Stomach (tissue), 8 donors: ENCODE measurements at regions not wholly inside any gene's neighbourhood (a gene's known extent, or its start where the extent isn't known, plus 50 kb on each side); places are given as distances from the start of the nearest gene placed in this dataset.

Experiments
- DNase-seq, 2 donors: peaks; one replicate each; pipeline versions ENCODE4 v3.0.0 to v3.0.0-alpha.2; 2013 to 2019
- H3K27ac ChIP-seq, 5 donors: fragments of 200-600 bp in 4 of 5; sonication (generic) in 4 of 5; one replicate each; pipeline ENCODE4 v1.5.1; 2013 to 2019; ENCODE audit warnings: mild to moderate bottlenecking in 1 of 5, moderate library complexity in 1 of 5
- H3K27me3 ChIP-seq, 3 donors: fragments of 200-600 bp; sonication (generic); one replicate each; pipeline ENCODE4 v1.5.1; 2017 to 2019; ENCODE audit warnings: mixed run types in 1 of 3
- H3K36me3 ChIP-seq, 4 donors: fragments of 200-600 bp; sonication (generic); 1 replicate in 3 of 4; 2 replicates in 1 of 4; pipeline ENCODE4 v1.5.1; 2016 to 2019
- H3K4me1 ChIP-seq, 4 donors: fragments of 200-600 bp; sonication (generic); one replicate each; pipeline ENCODE4 v1.5.1; 2016 to 2019
- H3K4me3 ChIP-seq, 4 donors: fragments of 200-600 bp; sonication (generic) in 3 of 4; one replicate each; pipeline ENCODE4 v1.5.1; 2016 to 2019; ENCODE audit warnings: mild to moderate bottlenecking in 1 of 4
- H3K9me3 ChIP-seq, 4 donors: fragments of 200-600 bp; sonication (generic); one replicate each; pipeline ENCODE4 v1.5.1; 2016 to 2019
- CTCF ChIP-seq, 7 experiments: fragments of 450-650 bp in 4 of 7; fragments of 200-600 bp in 3 of 7; sonication (generic) in 3 of 7; IDR thresholded peaks; one replicate each; pipeline ENCODE4 v1.5.1; 2016 to 2019; ENCODE audit warnings: antibody characterized with exemption in 7 of 7, control low read depth in 2 of 7, mild to moderate bottlenecking in 1 of 7
- EP300 ChIP-seq: sonication (generic); formaldehyde crosslinking; IDR thresholded peaks from one replicate; pipeline ENCODE4 v1.6.1; 2017; ENCODE audit warnings: antibody characterized with exemption
- POLR2A ChIP-seq, 4 donors: fragments of 450-650 bp; IDR thresholded peaks; one replicate each; pipeline ENCODE4 v1.6.1; 2016; ENCODE audit warnings: antibody characterized with exemption in 4 of 4, control low read depth in 2 of 4, mild to moderate bottlenecking in 1 of 4, moderate library complexity in 1 of 4
- POLR2AphosphoS5 ChIP-seq, 3 donors: sonication (generic); formaldehyde crosslinking; IDR thresholded peaks; one replicate each; pipeline ENCODE4 v1.6.1; 2016; ENCODE audit warnings: antibody characterized with exemption in 3 of 3
- WGBS, 5 donors: extraction: QIAGEN DNeasy Blood & Tissue Kit in 3 of 5; methylation state at CpG; one replicate each; pipeline versions ENCODE4 v1.1.5 to v1.1.7; 2013 to 2018; 5-methylcytosine and 5-hydroxymethylcytosine counted together
- intact Hi-C: fragments of 100-400 bp; cut with DNase I; formaldehyde crosslinking; loops from one replicate; pipeline ENCODE4 v1.15.1; 2023; ENCODE audit warnings: low total_unique reads
- donor health status: healthy with polysubstance abuse.
- donor health status: Bipolar disorder and iron deficiency.
- donor health status: healthy.

GRCh38 chr12:114888928-114889584 lies 205.1 kb upstream of the TBX3 start:
- Histone ChIP-seq H3K27me3 (no peaks in the 10 kb centered on the region), H3K4me3 (no peak overlapping the region), H3K4me1 (no peaks in the 10 kb centered on the region), H3K9me3 (no peaks in the 10 kb centered on the region), H3K27ac (no peak overlapping the region), H3K36me3 (no peaks in the 10 kb centered on the region)
- intact Hi-C loops: no loop called here
- no peak for TF ChIP-seq EP300
- TF ChIP-seq CTCF (IDR thresholded peaks at IDR 0.05): no peak
- TF ChIP-seq POLR2A (IDR thresholded peaks at IDR 0.05): no peak
- no peak for TF ChIP-seq POLR2AphosphoS5 (IDR thresholded peaks at IDR 0.05)
- WGBS, 5 donors: 76 to 92% (median 84%) methylated on average over 2 of the region's 2 CpGs
- DNase-seq: no peak

- Histone ChIP-seq H3K27ac (no peak overlapping the region), H3K27me3 (no peaks in the 10 kb centered on the region), H3K4me3 (no peak overlapping the region), H3K36me3 (no peaks in the 10 kb centered on the region), H3K4me1 (no peaks in the 10 kb centered on the region), H3K9me3 (no peaks in the 10 kb centered on the region)
- TF ChIP-seq POLR2AphosphoS5 (IDR thresholded peaks at IDR 0.05) (no peak), EP300 (no peak), POLR2A (IDR thresholded peaks at IDR 0.05) (no peak), CTCF (IDR thresholded peaks at IDR 0.05) (no peak)
- no peak for DNase-seq
- 20 to 70% (median 33%) methylated on average over 1 of the region's 1 CpG for WGBS, 5 donors
- intact Hi-C loops: no loop called here
Measured at GRCh38 chr12:114888448-114888847, 204.5 kb upstream of the TBX3 start.

GRCh38 chr12:114885501-114885900 lies 201.5 kb upstream of the TBX3 start:
- intact Hi-C loops: no loop called here
- Histone ChIP-seq H3K27ac (no peak overlapping the region), H3K4me3 (no peak overlapping the region), H3K9me3 (no peaks in the 10 kb centered on the region), H3K27me3 (no peaks in the 10 kb centered on the region), H3K36me3 (no peaks in the 10 kb centered on the region), H3K4me1 (no peaks in the 10 kb centered on the region)
- no peak for DNase-seq
- TF ChIP-seq EP300: no peak
- no peak for TF ChIP-seq CTCF (IDR thresholded peaks at IDR 0.05)
- TF ChIP-seq POLR2AphosphoS5 (IDR thresholded peaks at IDR 0.05): no peak
- TF ChIP-seq POLR2A (IDR thresholded peaks at IDR 0.05): no peak
- WGBS, 5 donors: 85 to 94% (median 92%) methylated on average over 4 of the region's 4 CpGs

- no peak overlapping the region for H3K27ac ChIP-seq
- DNase-seq: no peak
- intact Hi-C loops: no loop called here
- no peaks in the 10 kb centered on the region for H3K4me1 ChIP-seq
- H3K9me3 ChIP-seq: no peaks in the 10 kb centered on the region
- WGBS, 5 donors: 57 to 76% (median 69%) methylated on average over 6 of the region's 6 CpGs
- TF ChIP-seq POLR2A (IDR thresholded peaks at IDR 0.05) (no peak), EP300 (no peak), POLR2AphosphoS5 (IDR thresholded peaks at IDR 0.05) (no peak), CTCF (IDR thresholded peaks at IDR 0.05) (no peak)
- H3K36me3 ChIP-seq: no peaks in the 10 kb centered on the region
- H3K27me3 ChIP-seq: no peaks in the 10 kb centered on the region
- H3K4me3 ChIP-seq: no peak overlapping the region
Measured at GRCh38 chr12:114884575-114884974, 200.6 kb upstream of the TBX3 start.
